GM18867 (cell line): ENCODE measurements at regions not wholly inside any gene's neighbourhood (a gene's known extent, or its start where the extent isn't known, plus 50 kb on each side); places are given as distances from the start of the nearest gene placed in this dataset.
"Not testable (repeated sequence)": the region's sequence is repeated elsewhere in the genome, so short reads cannot be mapped to it uniquely, and the experiment has no call there.

Experiments used
- ATAC-seq: cut with Tn5 transposase; IDR thresholded peaks from one replicate; pipeline ENCODE4 v1.9.1; 2021; ENCODE audit warnings: mild to moderate bottlenecking, moderate library complexity; ENCODE audit not compliant: unreplicated experiment

DNA sequence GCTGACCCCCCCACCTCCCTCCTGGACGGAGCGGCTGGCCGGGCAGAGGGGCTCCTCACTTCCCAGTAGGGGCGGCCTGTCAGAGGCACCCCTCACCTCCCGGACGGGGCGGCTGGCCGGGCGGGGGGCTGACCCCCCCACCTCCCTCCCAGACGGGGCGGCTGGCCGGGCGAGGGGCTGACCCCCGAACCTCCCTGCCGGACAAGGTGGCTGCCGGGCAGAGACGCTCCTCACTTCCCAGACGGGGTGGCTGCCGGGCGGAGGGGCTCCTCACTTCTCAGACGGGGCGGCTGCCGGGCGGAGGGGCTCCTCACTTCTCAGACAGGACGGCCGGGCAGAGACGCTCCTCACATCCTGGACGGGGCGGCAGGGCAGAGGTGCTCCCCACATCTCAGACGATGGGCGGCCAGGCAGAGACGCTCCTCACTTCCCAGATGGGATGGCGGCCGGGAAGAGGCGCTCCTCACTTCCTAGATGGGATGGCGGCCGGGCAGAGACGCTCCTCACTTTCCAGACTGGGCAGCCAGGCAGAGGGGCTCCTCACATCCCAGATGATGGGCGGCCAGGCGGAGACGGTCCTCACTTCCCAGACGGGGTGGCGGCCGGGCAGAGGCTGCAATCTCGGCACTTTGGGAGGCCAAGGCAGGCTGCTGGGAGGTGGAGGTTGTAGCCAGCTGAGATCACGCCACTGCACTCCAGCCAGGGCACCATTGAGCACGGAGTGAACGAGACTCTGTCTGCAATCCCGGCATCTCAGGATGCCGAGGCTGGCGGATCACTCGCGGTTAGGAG lies 66.2 kb upstream of the PAPPA2 start:
- ATAC-seq: not testable (repeated sequence)

DNA sequence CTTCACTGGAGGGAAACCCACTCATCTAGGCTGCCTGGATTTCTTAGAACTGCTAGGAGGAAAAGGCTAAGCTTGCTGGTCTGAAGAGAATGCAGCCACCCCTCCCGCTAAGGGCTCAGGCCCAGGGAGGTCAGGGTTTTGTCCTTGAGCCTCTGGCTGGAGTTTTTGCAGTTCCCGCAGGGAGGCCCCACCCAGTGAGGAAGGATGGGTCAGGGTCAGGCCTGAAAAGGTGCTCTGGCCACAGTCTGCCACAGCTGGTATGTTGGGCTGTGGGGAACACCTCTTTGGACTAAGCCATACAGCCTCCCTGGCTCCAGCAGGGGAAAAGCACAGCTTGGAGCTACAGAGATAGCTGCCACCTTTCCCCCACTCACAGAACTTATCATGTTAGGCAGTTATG lies 71.4 kb upstream of the PAPPA2 start:
- ATAC-seq: no peak

DNA sequence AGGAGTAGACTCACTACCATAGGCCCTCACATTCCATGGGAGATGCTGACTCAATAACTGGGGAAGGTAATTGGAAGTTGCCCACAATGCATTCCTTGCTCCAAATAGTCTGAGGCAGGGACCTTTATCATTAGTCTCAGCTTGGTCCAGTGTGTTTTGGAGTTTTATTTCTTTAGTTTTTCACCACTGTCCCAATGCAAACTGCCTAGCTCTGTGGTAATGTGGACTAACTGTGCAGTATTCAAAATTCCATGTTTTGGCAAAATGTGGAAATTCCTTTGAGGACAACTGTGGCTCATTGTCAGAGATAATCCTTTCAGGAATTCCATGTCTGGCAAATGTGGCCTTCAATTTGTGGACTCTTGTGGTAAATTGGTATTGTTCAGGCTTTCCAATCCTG lies 78.1 kb upstream of the PAPPA2 start:
- ATAC-seq: no peak

DNA sequence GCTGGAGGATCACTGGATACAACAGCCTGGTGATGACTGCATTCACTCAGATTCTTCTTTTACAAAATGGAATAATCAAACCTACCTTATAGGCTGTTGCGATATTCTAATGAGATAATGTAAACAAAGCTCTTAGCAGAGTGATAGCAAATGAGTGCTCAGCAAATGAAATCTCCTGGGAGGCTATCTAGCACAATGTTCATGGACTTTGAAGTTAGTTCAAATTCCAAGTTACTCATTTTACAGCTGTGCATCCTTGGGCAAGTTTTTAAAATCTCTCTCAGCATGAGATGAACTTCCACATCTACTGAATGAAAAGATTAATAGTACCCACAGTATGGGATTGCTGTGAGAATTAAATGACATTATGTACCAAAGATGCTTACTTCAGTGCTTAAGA lies 80.8 kb upstream of the PAPPA2 start:
- ATAC-seq: no peak

DNA sequence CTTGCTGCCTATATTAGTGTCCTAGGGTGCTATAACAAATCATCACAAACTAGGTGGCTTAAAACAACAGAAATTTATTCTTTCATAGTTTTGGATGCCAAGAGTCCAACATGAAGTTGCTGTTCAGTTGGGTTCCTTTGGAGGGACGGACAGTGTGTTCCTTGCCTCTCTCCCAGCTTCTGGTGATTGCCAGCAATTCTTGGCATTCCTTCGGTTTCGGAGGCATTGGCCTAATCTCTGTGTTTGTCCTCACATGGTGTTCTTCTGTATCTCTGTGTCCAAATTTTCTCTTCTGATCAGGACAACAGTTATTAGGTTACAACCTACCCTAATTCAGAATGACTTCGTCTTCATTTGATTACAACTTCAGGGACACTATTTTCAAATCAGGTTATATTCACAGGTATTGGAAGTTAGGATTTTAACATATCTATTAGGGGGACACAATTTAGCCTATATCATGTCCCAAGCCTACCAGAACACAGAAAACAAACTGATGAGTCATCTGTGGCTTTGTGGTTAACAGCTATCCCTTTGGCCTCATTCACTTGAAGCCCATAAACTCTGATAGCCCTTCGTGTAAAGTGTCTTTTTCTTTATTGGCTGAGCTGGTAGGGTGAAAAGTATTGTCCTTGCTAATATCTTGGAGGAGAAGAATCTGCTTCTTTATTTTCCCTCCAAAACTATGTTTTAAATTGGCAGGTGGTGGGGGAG lies 83.2 kb upstream of the PAPPA2 start:
- peak; percentile 54 for ATAC-seq

DNA sequence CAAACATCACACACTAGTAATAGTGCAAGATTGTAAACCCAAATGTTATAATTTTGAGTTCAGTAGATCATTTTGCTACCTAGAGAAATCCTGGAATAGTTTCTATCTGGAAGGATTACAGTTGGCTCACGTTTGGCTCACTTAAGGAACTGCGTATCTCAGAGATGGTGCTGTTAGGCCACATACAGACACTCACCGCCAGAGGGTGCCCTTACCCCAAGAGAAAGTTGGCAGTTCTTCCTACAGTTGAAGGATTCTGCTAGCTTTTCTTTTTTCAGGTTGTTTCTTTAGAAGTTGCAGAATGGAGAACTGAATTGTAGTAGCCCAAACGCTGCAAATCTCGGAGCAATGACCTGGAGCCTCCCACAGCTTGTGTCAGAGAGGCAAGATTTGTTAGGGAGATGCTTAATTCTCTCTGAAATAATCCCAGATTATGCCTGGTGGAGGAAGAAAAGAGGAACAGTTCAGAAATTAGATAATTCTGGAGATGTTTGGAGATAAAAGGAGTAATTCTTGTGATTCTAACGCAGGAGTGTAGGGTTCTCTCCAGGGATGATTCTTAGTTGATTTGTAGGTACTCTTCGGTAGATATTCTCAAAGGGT lies 87.9 kb upstream of the PAPPA2 start:
- peak; percentile 85 for ATAC-seq

DNA sequence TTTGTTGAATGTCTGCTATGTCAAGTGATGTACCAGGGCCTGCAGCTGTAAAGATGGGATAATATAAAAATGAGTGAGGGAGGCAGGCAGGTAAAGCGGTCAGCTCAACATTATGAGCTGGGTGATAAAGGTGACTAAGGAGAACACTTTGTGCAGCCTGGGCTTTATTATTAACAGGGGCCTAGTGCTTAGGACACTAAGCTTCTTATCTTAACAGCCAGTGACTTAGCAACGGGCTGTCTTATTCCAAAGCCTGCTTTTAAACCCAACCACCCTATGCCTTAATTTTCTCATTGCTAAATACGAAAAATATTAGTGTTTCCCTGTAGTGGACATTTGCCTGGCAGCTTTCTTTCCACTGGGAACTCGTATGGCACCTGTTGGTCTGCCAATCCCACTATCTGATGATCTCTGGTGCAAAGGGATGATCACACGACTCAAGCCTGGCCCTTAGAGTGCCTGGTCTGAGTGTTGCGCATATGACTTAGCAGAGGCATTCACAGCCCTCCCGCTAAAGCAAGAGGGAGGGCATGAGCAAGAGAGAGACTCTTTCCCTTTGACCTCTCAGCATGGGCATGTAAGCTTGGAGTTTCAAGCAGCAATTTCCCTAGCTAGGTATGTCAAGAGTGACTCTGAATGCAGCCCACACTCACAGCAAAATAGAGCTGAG lies 98.6 kb upstream of the PAPPA2 start:
- ATAC-seq: no peak

DNA sequence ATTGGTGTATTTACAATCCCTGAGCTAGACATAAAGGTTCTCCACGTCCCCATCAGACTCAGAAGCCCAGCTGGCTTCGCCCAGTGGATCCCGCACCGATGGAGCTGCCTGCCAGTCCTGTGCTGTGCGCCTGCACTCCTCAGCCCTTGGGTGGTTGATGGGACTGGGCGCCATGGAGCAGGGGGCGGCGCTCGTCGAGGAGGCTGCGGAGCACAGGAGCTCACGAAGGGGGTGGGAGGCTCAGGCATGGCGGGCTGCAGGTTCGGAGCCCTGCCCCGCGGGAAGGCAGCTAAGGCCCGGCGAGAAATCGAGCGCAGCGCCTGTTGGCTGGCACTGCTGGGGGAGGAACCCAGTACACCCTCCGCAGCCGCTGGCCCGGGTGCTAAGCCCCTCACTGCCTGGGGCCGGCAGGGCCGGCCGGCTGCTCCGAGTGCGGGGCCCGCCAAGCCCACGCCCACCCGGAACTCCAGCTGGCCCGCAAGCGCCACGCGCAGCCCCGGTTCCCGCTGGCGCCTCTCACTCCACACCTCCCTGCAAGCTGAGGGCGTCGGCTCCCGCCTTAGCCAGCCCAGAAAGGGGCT lies 113.8 kb upstream of the PAPPA2 start:
- ATAC-seq: not testable (repeated sequence)

DNA sequence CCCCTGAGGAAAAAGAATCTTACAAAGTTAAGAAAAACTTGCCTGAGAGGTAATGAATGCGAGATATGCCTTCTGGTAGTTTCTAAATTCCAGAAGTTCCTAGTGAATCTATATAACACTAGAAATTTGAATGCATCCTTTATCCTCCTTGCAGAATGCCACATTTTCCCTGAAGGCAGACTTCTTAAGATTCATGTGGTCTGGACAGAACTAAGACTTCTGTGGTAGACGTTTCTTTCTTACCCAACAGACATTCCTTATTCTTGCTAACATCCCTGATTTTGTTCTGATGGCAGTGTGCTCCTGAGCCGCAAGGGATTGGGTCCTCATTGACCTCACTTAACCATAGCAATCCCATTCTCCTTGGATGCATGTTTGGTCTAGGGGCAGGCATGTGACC lies 121.3 kb upstream of the PAPPA2 start:
- no peak for ATAC-seq

DNA sequence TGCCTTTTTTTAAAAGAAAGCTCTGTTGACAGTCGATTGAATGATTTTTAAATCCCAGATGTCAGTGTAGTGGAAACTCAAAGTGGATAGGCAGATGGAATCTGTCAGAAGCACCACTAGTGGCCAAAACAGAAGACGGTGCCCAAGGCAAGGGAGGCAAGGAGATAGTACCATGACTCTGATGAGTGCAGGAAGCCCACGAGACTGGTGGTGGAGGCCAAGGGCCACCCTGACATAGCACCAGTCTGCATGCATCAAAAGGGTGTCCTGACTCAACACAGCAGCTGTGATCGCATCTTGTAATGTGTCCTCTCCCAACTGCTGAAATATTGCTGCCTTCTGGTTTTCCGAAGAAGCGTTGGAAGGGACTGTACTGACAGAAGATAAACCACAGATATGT lies 124.1 kb upstream of the PAPPA2 start:
- ATAC-seq: no peak

DNA sequence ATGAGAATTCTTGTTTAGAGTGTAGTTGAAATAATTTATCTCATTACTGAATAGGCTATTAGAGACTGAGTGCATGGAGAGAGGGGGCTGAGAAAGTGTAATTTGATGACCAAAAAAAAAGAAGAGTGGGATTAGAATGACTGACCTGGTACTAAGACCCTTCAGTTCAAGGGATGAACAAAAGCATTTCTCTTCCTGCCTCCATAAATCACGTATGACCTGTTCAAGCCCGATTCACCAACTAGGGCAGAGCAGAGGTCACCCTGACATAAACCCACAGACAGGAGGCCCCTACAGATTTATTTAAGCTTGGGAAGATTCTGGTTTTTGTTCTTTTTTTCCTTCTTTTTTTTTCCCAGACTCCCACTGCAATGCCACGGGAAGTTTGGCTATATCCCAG lies 123.7 kb upstream of the COP1 start:
- ATAC-seq: no peak

DNA sequence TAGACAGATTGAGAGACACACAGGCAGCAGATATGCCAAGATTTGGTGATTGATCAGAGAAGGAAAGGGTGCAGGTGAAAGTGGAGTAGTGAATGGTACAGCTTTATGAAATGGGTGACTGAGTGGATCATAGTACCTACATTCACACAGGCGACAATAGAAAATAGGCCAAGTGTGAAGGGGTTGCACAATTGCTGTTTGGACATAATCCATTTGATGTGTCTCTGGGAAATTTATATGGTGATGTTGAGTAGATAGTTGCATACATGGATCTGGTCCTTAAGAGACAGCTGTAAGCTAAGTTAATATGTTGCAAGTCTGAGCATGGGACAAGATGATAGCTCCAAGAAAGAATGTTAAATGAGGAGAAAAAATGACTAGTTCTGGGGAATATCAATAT lies 118.6 kb upstream of the COP1 start:
- ATAC-seq: no peak

DNA sequence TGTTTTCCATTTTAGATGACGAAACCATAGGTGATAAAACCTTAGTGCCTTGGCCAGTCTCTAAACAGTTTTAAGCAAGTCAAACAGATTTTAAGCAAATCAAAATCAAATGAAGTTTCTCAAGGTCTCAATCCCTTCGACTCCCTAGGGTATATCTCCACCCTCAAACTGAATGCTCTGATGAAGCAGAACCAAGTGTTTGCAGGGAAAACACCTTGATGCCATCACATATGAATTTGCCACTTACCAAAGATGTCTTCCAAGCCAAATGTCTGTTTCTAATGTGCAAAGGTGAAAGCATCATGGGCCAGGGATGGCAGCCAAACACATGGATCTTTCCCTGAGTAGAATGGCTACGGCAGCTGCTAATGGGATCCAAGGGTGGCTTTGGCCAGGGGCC lies 116.4 kb upstream of the COP1 start:
- ATAC-seq: no peak

DNA sequence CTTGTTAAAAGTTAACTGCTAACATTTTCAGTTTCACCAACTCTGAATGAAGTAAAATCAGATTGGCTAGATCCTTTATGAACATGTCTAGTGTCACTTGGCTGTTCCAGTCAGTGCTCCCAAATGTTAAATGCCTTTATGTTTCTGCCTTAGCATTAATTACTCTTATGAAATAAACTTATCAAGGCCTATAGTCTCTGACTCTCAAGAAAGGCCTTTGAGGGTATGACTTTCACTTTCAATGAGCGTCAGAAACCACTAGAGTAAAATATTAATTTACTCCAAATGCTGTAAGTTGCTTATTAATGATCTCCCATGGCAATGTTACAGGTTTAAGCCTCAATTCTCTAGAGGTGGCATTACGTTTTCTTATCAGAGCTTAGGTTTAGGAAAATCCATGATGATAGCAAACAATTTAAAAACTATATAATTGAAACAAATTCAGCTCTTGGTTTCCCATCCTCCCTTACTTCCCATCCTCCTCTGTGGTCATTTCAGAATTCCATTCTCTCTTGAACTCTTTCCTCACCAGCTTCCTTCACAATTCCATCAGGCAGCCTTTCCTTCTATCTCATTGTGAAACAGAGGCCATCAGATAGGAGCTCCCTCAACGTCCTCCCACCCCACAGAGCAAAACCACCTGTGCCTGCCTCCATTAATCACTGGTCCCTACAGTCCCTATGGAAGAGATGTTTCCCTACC lies 108.6 kb upstream of the COP1 start:
- ATAC-seq: no peak

DNA sequence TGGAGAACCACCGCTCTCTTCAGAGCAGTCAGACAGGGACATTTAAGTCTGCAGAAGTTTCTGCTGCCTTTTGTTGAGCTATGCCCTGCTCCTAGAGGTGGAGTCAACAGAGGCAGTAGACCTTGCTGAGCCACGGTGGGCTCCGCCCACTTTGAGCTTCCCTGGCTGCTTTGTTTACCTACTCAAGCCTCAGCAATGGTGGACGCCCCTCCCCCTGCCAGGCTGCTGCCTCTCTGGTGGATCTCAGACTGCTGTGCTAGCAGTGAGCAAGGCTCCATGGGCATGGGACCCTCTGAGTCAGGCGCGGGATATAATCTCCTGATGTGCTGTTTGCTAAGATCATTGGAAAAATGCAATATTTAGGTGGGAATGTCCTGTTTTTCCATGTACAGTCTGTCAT lies 89.5 kb upstream of the COP1 start:
- ATAC-seq: not testable (repeated sequence)

DNA sequence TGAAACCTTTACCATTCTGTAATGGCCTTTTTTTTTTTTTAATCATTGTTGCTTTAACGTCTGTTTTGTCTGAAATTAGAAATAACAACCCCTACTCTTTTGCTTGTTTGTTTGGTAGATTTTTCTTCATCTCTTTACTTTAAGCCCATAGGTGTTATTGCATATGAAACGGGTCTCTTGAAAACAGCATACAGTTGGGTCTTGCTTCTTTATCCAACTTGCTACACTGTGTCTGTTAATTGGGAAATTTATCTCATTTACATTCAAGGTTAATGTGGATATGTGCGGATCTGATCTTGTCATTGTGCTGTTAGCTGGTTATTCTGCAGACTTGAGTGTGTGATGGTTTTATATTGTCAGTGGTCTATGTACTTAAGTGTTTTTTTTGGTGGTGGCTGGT lies 78.9 kb upstream of the COP1 start:
- no peak for ATAC-seq

DNA sequence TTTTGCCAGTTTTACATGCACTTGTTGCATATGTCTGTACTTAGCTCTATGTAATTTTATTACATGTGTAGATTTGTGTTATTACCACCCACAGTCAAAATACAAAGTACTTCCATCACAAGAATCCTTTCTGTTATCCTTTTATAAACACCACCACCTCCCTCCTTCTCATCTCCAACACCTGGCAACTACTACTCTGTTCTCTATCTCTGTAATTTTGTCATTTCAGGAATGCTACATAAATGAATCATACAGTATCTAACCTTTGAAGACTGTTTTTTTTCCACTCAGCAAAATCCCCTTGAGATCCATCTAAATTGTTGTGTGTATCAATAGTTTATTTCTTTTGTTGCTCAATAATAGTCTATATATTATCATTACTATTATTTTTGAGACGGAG lies 64.5 kb upstream of the COP1 start:
- ATAC-seq: no peak
